GM12873 (cell line): ENCODE measurements at regions not wholly inside any gene's neighbourhood (a gene's known extent, or its start where the extent isn't known, plus 50 kb on each side); places are given as distances from the start of the nearest gene placed in this dataset.

Experiments
- TF ChIP-seq, protein P1 (sequence below): IDR thresholded peaks from 2 replicates; pipeline ENCODE4 v1.5.1; 2012; ENCODE audit warnings: low read depth, mild to moderate bottlenecking, moderate library complexity, low read length, control low read depth; ENCODE audit not compliant: insufficient read depth; ENCODE audit errors: missing control alignments

DNA sequence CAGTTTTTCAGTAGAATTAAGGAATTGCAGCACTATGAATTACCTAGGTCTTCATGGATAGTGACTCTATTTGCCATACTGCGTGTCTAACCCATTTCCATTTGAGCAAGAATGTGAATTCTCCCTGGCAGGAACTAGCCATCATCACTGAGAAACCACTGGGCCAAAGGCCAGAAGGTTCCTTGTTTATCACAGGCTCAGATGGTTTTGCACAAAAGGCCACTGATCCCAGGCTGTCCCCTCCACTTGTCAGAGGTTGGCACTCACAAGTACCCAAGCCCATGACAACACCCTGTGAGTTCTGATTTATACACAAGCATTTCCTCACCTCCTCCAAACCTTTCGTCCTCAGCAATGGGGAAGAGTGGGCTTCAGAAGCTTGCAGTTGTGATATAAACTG lies 131.8 kb downstream of the FOXB1 start:
- TF ChIP-seq, protein P1, sequence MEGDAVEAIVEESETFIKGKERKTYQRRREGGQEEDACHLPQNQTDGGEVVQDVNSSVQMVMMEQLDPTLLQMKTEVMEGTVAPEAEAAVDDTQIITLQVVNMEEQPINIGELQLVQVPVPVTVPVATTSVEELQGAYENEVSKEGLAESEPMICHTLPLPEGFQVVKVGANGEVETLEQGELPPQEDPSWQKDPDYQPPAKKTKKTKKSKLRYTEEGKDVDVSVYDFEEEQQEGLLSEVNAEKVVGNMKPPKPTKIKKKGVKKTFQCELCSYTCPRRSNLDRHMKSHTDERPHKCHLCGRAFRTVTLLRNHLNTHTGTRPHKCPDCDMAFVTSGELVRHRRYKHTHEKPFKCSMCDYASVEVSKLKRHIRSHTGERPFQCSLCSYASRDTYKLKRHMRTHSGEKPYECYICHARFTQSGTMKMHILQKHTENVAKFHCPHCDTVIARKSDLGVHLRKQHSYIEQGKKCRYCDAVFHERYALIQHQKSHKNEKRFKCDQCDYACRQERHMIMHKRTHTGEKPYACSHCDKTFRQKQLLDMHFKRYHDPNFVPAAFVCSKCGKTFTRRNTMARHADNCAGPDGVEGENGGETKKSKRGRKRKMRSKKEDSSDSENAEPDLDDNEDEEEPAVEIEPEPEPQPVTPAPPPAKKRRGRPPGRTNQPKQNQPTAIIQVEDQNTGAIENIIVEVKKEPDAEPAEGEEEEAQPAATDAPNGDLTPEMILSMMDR = no peak

DNA sequence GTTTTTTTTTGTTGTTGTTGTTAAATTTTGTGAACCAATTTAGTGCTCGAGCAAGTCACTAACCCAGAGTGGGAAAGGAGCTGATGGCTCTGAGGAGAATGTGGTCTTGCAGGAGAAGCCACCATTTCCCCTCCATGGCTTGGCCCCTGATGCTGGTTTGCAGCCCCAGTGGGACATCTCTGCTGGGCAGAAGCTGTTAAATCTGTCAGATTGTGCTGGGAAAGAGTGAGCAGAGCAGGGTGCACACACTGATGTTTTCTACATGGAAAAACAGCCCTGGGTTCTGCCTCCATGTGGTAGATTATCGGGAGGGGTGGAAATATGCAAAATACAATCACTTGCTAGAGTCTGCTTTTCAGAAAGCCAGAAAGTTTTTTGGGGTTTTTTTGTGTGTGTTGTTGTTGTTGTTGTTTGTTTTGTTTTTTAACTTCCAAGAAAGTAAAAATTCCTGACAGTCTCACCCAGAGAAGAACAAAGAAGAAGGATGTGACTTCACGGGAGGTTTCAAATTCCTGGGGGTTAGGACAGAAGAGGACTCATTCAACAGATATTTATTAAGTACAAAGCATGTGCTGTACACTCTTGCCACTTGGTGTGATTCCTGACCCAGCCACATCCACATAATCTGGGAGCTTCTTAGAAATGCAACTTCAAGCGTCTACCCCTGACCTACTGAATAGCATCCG lies 133.7 kb downstream of the FOXB1 start:
- TF ChIP-seq, protein P1 = no peak

DNA sequence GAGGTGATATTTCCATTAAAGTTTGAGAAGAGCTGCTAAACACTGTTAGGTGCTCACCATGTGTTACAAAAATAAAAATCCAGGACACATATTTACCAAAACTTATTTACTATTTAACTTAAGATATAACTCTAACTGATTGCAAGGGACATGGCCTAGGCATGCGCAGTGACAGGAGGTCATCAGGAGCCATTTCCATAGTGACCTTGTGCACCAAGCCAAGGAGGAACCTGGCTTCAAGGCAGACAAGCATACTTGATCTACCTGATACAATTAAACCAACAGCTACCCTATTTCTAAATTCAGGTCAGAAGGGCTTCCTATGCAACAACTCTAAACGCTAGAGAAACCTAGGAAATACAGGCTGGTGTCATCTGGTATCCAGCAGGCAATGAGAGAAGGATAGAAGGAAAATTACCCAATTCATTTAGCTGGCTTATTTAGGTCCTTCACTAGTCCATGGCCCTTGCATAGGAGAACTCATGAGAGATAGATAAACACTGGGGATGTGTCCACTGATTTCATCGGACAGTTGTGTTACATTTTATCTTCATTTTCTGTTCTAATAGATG lies 134.4 kb downstream of the FOXB1 start:
- TF ChIP-seq, protein P1 = no peak

DNA sequence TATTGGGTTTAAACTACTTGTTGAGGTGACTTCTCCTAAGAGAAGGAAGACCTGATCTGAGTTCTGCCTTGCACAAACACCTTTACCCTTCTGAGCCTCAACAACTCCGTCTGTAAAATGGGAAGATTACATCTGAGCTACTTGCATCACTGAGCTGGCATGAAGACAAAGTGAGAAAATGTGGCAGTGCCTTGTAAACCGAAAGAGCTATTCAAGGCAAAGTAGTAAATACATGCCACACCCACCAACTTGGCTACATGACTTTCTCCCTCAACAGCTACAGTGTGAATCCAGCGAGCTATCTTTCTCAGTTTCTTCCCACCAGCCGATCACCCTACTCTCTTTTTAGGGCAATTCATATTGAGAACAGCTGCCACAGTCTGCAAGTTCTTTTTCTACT lies 148.3 kb downstream of the FOXB1 start:
- TF ChIP-seq, protein P1 = no peak

DNA sequence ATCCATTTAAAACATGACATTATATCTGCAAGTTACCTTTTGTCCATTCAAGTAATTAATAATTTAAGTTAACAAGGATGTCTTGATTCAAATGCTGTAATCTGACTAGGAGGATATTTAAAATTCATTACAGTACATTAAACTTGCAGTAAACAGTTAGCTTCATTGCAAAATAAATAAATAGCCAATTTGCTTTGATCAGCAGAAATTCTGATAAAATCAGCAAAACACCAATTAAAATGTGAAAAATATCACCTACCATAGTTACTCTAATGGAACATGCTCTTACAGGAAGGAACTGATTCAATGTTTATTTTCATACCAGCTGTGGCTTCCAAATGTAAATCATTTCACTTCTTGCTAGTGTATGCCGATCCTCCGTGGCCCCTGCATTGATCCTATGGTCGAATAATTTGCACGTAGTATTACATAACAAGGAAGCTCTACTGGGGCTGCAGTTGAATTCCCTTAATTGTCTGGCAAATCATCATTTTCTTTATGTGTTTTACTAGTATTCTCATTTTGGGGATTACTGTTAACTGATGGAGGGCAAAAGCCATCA lies 150.7 kb downstream of the FOXB1 start:
- TF ChIP-seq, protein P1 = no peak

DNA sequence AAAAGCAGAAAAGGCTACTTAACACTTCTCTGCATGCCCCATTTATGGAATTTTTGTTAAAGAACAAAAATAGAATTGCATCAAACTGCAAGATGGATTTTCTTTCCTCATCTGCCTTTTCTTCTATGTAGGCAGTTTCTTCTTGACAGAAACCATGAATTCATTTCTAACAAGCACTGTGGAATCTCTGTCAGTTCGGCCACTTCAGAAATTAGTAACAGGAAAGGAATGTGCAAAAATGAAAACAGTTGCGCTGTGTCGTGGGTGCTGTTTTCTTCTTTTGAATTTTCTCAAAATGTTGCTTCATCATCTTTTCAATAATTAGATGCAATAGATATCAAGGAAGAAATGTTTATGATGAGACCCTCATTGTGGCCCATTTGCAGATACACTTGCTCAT lies 151.6 kb downstream of the FOXB1 start:
- TF ChIP-seq, protein P1 = no peak

DNA sequence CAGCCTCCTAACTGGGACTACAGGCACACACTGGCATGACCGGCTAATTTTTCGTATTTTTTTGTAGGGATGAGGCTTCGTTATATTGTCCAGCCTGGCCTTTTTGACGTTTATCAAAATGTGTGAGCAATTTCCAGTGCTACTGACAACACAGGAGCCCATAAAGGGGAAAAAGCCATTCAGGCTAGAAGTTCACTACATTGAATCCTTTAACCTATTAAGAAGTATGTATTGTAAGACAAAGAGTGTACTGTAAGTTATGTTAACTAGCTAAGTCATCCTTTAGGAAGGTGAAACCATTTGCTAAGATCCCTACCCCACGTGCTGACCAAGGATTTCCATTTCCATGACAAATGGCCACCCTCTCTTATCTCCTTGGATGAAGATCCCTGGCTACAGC lies 156.8 kb downstream of the FOXB1 start:
- TF ChIP-seq, protein P1 = no peak
